DMS79 (cell line): ENCODE measurements at regions not wholly inside any gene's neighbourhood (a gene's known extent, or its start where the extent isn't known, plus 50 kb on each side); places are given as distances from the start of the nearest gene placed in this dataset.

Source experiments
- DNase-seq: peaks from one replicate; lab custom pipeline; 2025; lab: John Stamatoyannopoulos, UW

- DNase-seq = no peak
Measured at GRCh38 chr22:47569389-47570299, 807.2 kb downstream of the TBC1D22A start.

- no peak for DNase-seq
Measured at GRCh38 chr22:47568700-47569099, 806.2 kb downstream of the TBC1D22A start.

GRCh38 chr22:47567126-47568090 lies 805.0 kb downstream of the TBC1D22A start:
- DNase-seq = no peak

- no peak for DNase-seq
Measured at GRCh38 chr22:47566491-47566890, 804.0 kb downstream of the TBC1D22A start.

GRCh38 chr22:47565607-47566006 lies 803.2 kb downstream of the TBC1D22A start:
- no peak for DNase-seq

GRCh38 chr22:47564651-47565434 lies 802.4 kb downstream of the TBC1D22A start:
- DNase-seq = no peak

- DNase-seq = no peak
Measured at GRCh38 chr22:47564158-47564450, 801.7 kb downstream of the TBC1D22A start.

- DNase-seq = no peak
Measured at GRCh38 chr22:47563406-47564157, 801.1 kb downstream of the TBC1D22A start.

- no peak for DNase-seq
Measured at GRCh38 chr22:47561766-47562165, 799.3 kb downstream of the TBC1D22A start.

- no peak for DNase-seq
Measured at GRCh38 chr22:47561115-47561675, 798.7 kb downstream of the TBC1D22A start.

GRCh38 chr22:47558828-47559700 lies 796.6 kb downstream of the TBC1D22A start:
- DNase-seq = no peak

GRCh38 chr22:47556473-47556872 lies 794.0 kb downstream of the TBC1D22A start:
- DNase-seq = no peak

- DNase-seq = no peak
Measured at GRCh38 chr22:47553436-47553835, 791.0 kb downstream of the TBC1D22A start.

GRCh38 chr22:47552541-47553205 lies 790.2 kb downstream of the TBC1D22A start:
- DNase-seq = no peak

GRCh38 chr22:47552024-47552423 lies 789.6 kb downstream of the TBC1D22A start:
- no peak for DNase-seq

- DNase-seq = no peak
Measured at GRCh38 chr22:47551431-47551775, 789.0 kb downstream of the TBC1D22A start.

- DNase-seq = no peak
Measured at GRCh38 chr22:47550524-47551430, 788.3 kb downstream of the TBC1D22A start.

GRCh38 chr22:47549741-47550340 lies 787.4 kb downstream of the TBC1D22A start:
- DNase-seq = no peak
